ENCODE measurements at regions not wholly inside any gene's neighbourhood (a gene's known extent, or its start where the extent isn't known, plus 50 kb on each side); places are given as distances from the start of the nearest gene placed in this dataset.

- DNase-seq (ENCODE audit: low read depth in 1 of 2, low spot score in 1 of 2) (no peak), FAIRE-seq (no peak), ATAC-seq (no peak)
- Histone ChIP-seq H3K4me3 (no peak overlapping the region), H3K9me3 (no peaks in the 10 kb centered on the region), H3K27ac (no peak overlapping the region), H3K4me2 (no peak overlapping the region), H3K4me1 (no peaks in the 10 kb centered on the region)
- POLR2A ChIA-PET = no interaction called here
- CTCF ChIA-PET = no interaction called here
- TF ChIP-seq CHD4 (IDR thresholded peaks at IDR 0.05; ENCODE audit: borderline replicate concordance) (no peak), HDAC2 (IDR thresholded peaks at IDR 0.05) (no peak), MAZ (IDR thresholded peaks at IDR 0.05; ENCODE audit: borderline replicate concordance, low read depth, low read length) (no peak), RNF2 (IDR thresholded peaks at IDR 0.05; ENCODE audit: borderline replicate concordance, low read depth) (no peak)
- TF ChIP-seq, protein P1, sequence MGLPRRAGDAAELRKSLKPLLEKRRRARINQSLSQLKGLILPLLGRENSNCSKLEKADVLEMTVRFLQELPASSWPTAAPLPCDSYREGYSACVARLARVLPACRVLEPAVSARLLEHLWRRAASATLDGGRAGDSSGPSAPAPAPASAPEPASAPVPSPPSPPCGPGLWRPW (IDR thresholded peaks at IDR 0.05) = no peak
These were observed 236.7 kb upstream of the HS3ST5 start for GRCh38 chr6:114579486-114579885.

- no peak for ATAC-seq
- ChIA-PET CTCF (no interaction called here), POLR2A (no interaction called here)
- TF ChIP-seq EHMT2 (IDR thresholded peaks at IDR 0.05; ENCODE audit: low read depth) = no peak
- TF ChIP-seq POLR2A (IDR thresholded peaks at IDR 0.05; ENCODE audit: low read length) = no peak
- TF ChIP-seq MAZ (IDR thresholded peaks at IDR 0.05; ENCODE audit: borderline replicate concordance, low read depth, low read length) = no peak
- no peak for TF ChIP-seq RAD21 (conservative IDR thresholded peaks at IDR 0.05 in 1 of 2, IDR thresholded peaks at IDR 0.05 in 1 of 2)
- TF ChIP-seq, protein P2, sequence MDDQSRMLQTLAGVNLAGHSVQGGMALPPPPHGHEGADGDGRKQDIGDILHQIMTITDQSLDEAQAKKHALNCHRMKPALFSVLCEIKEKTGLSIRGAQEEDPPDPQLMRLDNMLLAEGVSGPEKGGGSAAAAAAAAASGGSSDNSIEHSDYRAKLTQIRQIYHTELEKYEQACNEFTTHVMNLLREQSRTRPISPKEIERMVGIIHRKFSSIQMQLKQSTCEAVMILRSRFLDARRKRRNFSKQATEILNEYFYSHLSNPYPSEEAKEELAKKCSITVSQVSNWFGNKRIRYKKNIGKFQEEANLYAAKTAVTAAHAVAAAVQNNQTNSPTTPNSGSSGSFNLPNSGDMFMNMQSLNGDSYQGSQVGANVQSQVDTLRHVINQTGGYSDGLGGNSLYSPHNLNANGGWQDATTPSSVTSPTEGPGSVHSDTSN (IDR thresholded peaks at IDR 0.05) = no peak
- no peak for TF ChIP-seq KDM1A (IDR thresholded peaks at IDR 0.05; ENCODE audit: low read depth)
- no peak for TF ChIP-seq FOSB (CRISPR knock-in tag; IDR thresholded peaks at IDR 0.05)
- TF ChIP-seq HOXB13 (CRISPR knock-in tag; IDR thresholded peaks at IDR 0.05; ENCODE audit: low read depth) = no peak
- TF ChIP-seq, protein P3, sequence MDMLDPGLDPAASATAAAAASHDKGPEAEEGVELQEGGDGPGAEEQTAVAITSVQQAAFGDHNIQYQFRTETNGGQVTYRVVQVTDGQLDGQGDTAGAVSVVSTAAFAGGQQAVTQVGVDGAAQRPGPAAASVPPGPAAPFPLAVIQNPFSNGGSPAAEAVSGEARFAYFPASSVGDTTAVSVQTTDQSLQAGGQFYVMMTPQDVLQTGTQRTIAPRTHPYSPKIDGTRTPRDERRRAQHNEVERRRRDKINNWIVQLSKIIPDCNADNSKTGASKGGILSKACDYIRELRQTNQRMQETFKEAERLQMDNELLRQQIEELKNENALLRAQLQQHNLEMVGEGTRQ (IDR thresholded peaks at IDR 0.05) = no peak
- no peak for TF ChIP-seq NPAS2 (CRISPR knock-in tag; IDR thresholded peaks at IDR 0.05; ENCODE audit: borderline replicate concordance)
- no peak for TF ChIP-seq CHD2 (IDR thresholded peaks at IDR 0.05; ENCODE audit: low read length, partially characterized antibody)
- no peak for TF ChIP-seq ZFP36 (IDR thresholded peaks at IDR 0.05; ENCODE audit: borderline replicate concordance, partially characterized antibody)
- DNase-seq (ENCODE audit: low read depth in 1 of 2, low spot score in 1 of 2) = no peak
- no peak overlapping the region for H3K4me2 ChIP-seq
- H3K9me3 ChIP-seq = no peaks in the 10 kb centered on the region
- H3K4me1 ChIP-seq = no peaks in the 10 kb centered on the region
- FAIRE-seq = no peak
- 11% methylated on average over 1 of the region's 1 CpG for WGBS (ENCODE audit: missing lambda C conversion rate)
- no peak overlapping the region for H3K27ac ChIP-seq
- H3K4me3 ChIP-seq = no peak overlapping the region
These were observed 234.3 kb upstream of the HS3ST5 start for GRCh38 chr6:114577109-114577508.

DNA sequence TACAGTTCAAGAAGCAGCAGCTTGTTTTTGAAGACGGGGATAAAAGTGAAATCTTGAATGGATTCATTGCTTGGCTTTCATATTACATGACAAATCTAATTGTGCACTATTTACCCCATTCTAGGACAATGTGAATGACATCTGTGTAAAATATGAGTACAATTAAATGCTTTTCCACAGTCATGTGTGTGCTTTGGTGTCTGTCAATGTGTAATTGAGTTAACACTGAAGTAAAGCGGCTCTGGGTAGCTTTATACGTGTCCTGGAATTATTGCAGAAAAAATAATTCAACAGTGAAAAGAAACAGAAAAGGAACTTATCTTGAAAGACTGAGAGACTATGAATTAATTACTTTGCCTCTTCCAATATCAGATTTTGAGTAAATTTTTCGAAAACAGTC, 233.5 kb upstream of the HS3ST5 start:
- ATAC-seq (no peak), FAIRE-seq (no peak), DNase-seq (ENCODE audit: low read depth in 1 of 2, low spot score in 1 of 2) (no peak)
- Histone ChIP-seq H3K27ac (no peak overlapping the region), H3K4me2 (no peak overlapping the region), H3K4me3 (no peak overlapping the region), H3K4me1 (no peaks in the 10 kb centered on the region), H3K9me3 (no peaks in the 10 kb centered on the region)
- CTCF ChIA-PET = no interaction called here
- 6% methylated on average over 4 of the region's 4 CpGs for WGBS (ENCODE audit: missing lambda C conversion rate)
- POLR2A ChIA-PET = no interaction called here
- TF ChIP-seq POLR2AphosphoS2 (conservative IDR thresholded peaks at IDR 0.05; ENCODE audit: low read length) (no peak), ELK1 (IDR thresholded peaks at IDR 0.05; ENCODE audit: low read depth, low read length) (no peak), FOSL2 (IDR thresholded peaks at IDR 0.05) (no peak), FOSL2 (CRISPR knock-in tag; IDR thresholded peaks at IDR 0.05) (no peak), TFCP2L1 (CRISPR knock-in tag; IDR thresholded peaks at IDR 0.05) (no peak), RNF2 (IDR thresholded peaks at IDR 0.05; ENCODE audit: borderline replicate concordance, low read depth) (no peak), CTCF (IDR thresholded peaks at IDR 0.05) (no peak), CEBPB (IDR thresholded peaks at IDR 0.05) (no peak), KDM5A (IDR thresholded peaks at IDR 0.05) (no peak), MYC (IDR thresholded peaks at IDR 0.05; ENCODE audit: borderline replicate concordance, low read length) (no peak), JUNB (IDR thresholded peaks at IDR 0.05) (no peak), HOXB5 (CRISPR knock-in tag; IDR thresholded peaks at IDR 0.05) (no peak), ZFP36 (IDR thresholded peaks at IDR 0.05; ENCODE audit: borderline replicate concordance, partially characterized antibody) (no peak), RFX5 (IDR thresholded peaks at IDR 0.05) (no peak), CHD4 (IDR thresholded peaks at IDR 0.05; ENCODE audit: borderline replicate concordance) (no peak), FOXS1 (CRISPR knock-in tag; IDR thresholded peaks at IDR 0.05) (no peak), NR3C1 (IDR thresholded peaks at IDR 0.05) (no peak)
- TF ChIP-seq, protein P1 (IDR thresholded peaks at IDR 0.05) = no peak
- TF ChIP-seq, protein P4, sequence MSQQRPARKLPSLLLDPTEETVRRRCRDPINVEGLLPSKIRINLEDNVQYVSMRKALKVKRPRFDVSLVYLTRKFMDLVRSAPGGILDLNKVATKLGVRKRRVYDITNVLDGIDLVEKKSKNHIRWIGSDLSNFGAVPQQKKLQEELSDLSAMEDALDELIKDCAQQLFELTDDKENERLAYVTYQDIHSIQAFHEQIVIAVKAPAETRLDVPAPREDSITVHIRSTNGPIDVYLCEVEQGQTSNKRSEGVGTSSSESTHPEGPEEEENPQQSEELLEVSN (IDR thresholded peaks at IDR 0.05; ENCODE audit: borderline replicate concordance, low read depth) = no peak
